ENCODE measurements at regions not wholly inside any gene's neighbourhood (a gene's known extent, or its start where the extent isn't known, plus 50 kb on each side); places are given as distances from the start of the nearest gene placed in this dataset.
A peak's percentile ranks its signal among the peaks of the same experiment; 100 is the strongest.
"Not testable (repeated sequence)": the region's sequence is repeated elsewhere in the genome, so short reads cannot be mapped to it uniquely, and the experiment has no call there.

GRCh38 chr4:64216741-64217140 is 192.5 kb downstream of the TECRL start:
- DNase-seq (ENCODE audit: low read depth): no peak

DNA sequence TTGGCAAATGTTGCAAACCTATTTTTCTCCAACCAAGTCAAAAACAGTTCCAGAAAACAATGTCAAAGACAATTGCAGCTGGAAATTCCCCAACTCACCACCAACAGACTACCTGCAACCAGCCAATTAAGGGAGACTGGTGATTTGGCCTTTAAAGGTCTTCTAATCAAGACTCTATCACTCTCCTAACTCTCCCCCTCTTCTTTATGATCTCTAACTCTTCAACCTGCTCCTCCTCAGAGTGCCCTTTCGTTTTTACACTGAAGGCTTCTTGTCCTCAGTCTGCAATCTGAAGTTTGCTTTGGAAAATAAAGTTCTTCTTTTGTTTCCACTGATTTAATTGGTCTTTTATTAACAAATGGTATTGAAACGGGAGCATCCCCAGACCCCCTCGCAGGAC is 203.9 kb downstream of the TECRL start:
- no peak for DNase-seq (ENCODE audit: low read depth)

DNA sequence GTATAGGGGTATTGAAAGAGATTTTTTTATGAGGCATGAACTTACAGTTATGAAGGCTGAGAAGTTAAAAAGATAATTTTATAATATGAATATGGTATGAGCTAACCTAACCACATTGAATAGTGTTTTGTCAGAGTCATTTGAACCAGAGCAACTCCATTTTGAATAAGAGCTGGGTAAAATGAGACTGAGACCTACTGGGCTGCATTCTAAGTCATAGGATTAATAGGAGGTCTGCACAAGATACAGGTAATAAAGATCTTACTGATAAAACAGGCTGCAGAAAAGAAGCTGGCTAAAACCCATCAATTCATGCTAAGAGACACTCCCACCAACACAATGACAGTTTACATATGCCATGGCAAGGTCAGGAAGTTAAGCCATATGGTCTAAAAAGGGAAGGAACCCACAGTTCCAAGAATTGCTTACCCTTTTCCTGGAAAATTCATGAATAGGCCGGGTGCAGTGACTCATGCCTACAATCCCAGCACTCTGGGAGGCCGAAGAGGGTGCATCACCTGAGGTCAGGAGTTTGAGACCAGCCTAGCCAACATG is 209.2 kb downstream of the TECRL start:
- peak; percentile 64 for DNase-seq (ENCODE audit: low read depth)

- no peak for DNase-seq (ENCODE audit: low read depth)
Measured at GRCh38 chr4:64195582-64195981, 213.7 kb downstream of the TECRL start.

DNA sequence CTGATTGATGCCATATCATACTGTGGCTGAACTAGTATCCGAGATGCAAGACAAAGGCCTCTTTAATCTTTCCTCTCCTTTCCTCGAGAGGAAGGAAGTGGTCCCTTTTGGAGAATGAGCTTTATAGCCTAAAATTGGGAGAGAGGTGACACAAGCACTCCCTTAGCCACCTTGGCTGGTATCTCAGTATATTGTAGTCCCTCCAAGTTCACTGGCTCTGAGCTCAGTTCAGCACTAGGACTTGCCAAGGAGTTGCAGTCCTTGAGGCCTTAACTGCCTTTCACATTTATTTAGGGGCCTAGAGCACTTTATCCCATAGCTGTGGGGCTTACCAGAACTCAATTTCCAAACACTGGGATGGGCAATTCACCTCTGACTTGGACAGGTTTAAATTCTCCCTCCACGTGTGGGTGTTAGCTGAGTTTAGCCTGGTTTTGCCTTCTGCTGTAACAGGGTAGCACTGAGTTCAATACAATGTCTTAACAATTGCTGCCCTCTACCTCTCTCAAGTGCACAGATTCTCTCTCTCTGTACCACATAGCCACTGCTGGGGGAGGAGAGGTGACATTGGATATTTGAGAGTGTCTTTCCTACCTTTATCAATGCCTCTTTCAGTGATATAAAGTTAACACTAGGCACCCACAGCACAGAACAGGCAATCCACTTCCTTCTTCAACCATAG is 216.4 kb downstream of the TECRL start:
- no peak for DNase-seq (ENCODE audit: low read depth)

- DNase-seq (ENCODE audit: low read depth): no peak
Measured at GRCh38 chr4:64174247-64174882, 234.9 kb downstream of the TECRL start.

DNA sequence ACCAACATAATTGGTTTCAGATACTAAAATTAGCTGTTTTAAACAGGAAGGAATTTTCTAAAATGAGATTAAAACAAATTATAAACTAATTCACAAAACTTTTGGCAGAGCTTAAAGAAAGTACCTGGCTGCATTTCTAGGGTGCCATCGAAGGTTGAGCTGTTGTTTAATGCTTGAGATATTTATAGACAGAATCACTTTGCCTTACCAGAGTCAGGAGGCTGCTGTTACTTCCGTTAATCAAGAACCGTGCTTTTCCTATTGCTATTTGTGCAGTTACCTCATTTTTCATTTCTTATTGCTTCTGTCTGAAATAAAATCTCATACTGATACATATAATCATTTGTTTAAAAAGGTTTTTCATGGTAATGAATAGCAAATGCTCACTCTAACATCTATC is 242.9 kb downstream of the TECRL start:
- no peak for DNase-seq (ENCODE audit: low read depth)

DNA sequence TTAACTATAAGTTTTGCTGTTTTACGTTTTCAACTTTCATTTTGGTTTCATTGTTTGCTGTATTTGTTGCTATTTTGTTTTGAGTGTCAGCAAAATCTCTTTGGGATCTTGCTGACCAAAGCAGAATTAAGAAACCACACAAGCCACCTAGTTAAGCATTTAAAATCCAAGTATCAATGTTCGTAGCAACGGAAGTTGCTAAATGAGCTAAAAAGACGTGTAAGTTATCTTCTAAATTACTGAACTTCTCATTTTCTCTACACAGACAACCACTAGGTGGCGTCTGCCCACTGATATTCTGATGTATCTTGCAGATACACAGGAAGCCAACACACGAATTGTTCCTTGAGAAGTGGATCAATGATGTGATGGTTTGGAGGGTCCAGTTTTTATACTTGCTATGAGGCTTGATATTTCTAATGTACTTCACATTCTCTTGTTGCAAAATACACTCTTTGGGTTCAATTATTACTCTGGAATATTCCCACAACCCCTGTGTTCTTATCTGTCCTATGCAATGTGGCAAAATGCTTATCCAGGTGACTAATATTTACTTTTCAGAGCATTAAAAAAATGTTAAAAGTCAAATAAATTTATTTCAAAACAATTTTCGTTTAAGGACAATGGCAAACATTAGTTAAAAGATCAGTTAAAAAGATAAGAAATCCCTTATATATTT is 250.5 kb downstream of the TECRL start:
- DNase-seq (ENCODE audit: low read depth): peak; percentile 56

GRCh38 chr4:64157397-64157796 is 251.9 kb downstream of the TECRL start:
- DNase-seq (ENCODE audit: low read depth): no peak

GRCh38 chr4:64156253-64156652 is 253.0 kb downstream of the TECRL start:
- DNase-seq (ENCODE audit: low read depth): no peak

DNA sequence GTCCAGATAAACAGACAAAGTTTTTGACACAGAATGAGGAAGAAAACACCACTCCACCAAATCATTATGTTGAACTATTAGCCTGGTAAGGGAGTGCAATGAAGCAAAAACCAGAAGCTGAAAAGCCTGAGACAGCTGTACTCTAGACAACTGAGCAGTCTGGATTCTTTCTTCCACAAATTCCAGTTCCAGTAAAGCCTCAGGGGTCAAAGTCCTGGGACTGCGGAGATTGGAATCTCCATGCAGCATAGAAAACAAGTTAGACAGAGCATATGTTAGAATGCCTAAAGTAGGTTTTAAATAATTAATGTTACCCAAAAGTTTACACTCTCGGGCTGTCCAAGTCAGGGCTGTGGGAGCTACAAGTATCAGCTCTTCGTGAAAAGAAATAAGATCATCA is 263.2 kb downstream of the TECRL start:
- DNase-seq (ENCODE audit: low read depth): no peak

DNA sequence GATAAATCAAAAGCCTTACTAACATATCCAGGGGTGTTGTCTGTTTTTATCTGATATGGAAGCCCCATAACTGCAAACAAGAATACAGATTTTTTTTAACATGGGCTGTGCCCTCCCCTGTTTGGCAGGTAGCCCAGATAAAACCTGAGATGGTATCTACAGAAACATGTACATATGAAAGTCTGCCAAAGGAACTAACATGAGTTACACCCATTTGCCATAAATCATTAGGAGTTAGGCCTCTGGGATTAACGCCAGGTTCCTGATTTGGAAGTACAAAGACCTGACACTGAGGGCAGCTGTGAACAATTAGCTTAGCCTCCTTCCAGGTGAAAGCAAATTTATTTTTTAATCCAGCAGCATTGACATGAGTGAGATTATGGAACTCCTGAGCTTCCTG is 264.3 kb downstream of the TECRL start:
- DNase-seq (ENCODE audit: low read depth): no peak

DNA sequence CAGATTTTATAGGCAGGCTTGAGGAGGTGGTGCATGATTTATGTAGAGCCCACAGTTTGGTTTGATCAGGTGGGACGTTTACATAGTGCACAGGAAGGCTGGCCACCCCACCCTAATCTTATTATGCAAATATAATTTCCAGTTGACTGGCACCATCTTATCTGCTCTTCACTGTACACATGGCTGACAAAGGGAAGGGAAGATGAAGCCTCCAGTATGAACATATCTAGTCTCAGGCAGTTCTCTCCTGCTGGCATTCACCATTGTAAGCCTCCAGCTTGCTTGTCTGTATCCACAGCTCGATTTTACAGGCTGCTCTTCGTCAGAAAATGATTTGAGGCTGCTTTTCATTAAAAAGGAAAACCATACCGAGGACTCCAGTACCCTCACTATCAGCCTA is 278.3 kb downstream of the TECRL start:
- DNase-seq (ENCODE audit: low read depth): no peak

GRCh38 chr4:64125354-64125753 is 283.9 kb downstream of the TECRL start:
- DNase-seq (ENCODE audit: low read depth): no peak

DNA sequence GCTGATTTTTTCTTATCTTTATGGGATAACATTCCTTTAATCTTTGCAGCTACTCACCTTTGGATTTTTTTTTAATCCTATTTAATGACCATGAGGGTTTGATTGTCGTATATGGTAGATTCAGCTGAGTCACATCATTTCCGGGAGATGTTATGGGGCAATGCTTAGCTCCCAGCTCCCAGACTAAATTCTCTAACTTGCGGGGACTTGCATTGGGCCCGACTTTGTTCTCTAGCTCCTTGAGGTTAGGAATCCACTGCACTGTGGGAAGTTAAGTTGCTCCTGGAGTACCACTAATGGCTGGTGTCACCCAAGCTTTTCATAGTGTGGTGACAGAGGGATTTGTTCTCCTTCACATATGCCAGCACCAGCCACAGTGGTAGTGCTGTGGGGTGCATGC is 287.4 kb downstream of the TECRL start:
- no peak for DNase-seq (ENCODE audit: low read depth)

- DNase-seq (ENCODE audit: low read depth): no peak
Measured at GRCh38 chr4:64105903-64106302, 303.3 kb downstream of the TECRL start.

GRCh38 chr4:64095398-64095797 is 313.9 kb downstream of the TECRL start:
- no peak for DNase-seq (ENCODE audit: low read depth)

GRCh38 chr4:64079316-64079715 is 329.9 kb downstream of the TECRL start:
- no peak for DNase-seq (ENCODE audit: low read depth)

GRCh38 chr4:64068096-64068495 is 341.2 kb downstream of the TECRL start:
- no peak for DNase-seq (ENCODE audit: low read depth)

- DNase-seq (ENCODE audit: low read depth): no peak
Measured at GRCh38 chr4:64062991-64063390, 346.3 kb downstream of the TECRL start.

- not testable (repeated sequence) for DNase-seq (ENCODE audit: low read depth)
Measured at GRCh38 chr4:64037033-64037432, 372.2 kb downstream of the TECRL start.

DNA sequence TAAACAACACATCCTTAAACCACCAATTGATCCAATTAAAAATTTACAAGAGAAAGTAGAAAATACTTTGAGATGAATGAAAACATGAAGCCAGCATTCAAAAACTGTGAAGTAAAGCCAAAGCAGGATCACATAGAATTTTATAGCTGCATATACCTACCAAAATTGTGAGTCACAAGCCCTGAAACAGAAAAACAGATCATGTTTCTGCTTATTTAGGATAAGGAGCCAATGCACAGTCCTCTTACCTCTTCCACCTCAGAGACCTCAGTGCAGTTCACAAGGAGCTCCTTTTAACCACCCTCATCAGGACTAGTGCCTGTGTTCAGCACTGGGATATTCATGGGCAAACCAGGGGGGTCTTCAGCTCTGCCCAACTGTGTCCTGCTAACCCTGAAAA is 386.7 kb downstream of the TECRL start:
- DNase-seq (ENCODE audit: low read depth): no peak

- DNase-seq (ENCODE audit: low read depth): no peak
Measured at GRCh38 chr4:64016893-64017292, 392.4 kb downstream of the TECRL start.
